ENCODE measurements at regions not wholly inside any gene's neighbourhood (a gene's known extent, or its start where the extent isn't known, plus 50 kb on each side); places are given as distances from the start of the nearest gene placed in this dataset.
A peak's percentile ranks its signal among the peaks of the same experiment; 100 is the strongest.

- no peak overlapping the region for H3K9ac ChIP-seq
- no peaks in the 10 kb centered on the region for H3K27me3 ChIP-seq
- DNase-seq (ENCODE audit: low spot score): no peak
- H3K27ac ChIP-seq: no peak overlapping the region
- Mint-ChIP-seq H3K27me3 (ENCODE audit: insufficient read depth, low read depth) (peaks cover 4% of the 10 kb centered on the region), H3K9me3 (no peaks in the 10 kb centered on the region), H3K27ac (no peak overlapping the region), H3K4me3 (no peak overlapping the region), H3K36me3 (no peaks in the 10 kb centered on the region), H3K4me1 (peaks cover 38% of the 10 kb centered on the region)
- no peak overlapping the region for H2AFZ ChIP-seq (replicated peaks)
- H3F3A ChIP-seq (ENCODE audit: low read depth): peaks cover 20% of the 10 kb centered on the region
- no peak overlapping the region for H3K4me2 ChIP-seq
- no peak for TF ChIP-seq EZH2 (IDR thresholded peaks at IDR 0.05)
- TF ChIP-seq CTCF (IDR thresholded peaks at IDR 0.05): no peak
- TF ChIP-seq EZH2phosphoT487 (IDR thresholded peaks at IDR 0.05): no peak
- no peaks in the 10 kb centered on the region for H3K36me3 ChIP-seq
- H3K79me2 ChIP-seq (ENCODE audit: low read depth): no peaks in the 10 kb centered on the region
- H3K9me3 ChIP-seq (ENCODE audit: low read depth): no peaks in the 10 kb centered on the region
- H3K4me1 ChIP-seq: peaks cover 25% of the 10 kb centered on the region
- no peak overlapping the region for H3K4me3 ChIP-seq
- H4K20me1 ChIP-seq (ENCODE audit: low read depth): no peaks in the 10 kb centered on the region
Observed at GRCh38 chr9:81225596-81225995, 463.8 kb downstream of the TLE1 start.

DNA sequence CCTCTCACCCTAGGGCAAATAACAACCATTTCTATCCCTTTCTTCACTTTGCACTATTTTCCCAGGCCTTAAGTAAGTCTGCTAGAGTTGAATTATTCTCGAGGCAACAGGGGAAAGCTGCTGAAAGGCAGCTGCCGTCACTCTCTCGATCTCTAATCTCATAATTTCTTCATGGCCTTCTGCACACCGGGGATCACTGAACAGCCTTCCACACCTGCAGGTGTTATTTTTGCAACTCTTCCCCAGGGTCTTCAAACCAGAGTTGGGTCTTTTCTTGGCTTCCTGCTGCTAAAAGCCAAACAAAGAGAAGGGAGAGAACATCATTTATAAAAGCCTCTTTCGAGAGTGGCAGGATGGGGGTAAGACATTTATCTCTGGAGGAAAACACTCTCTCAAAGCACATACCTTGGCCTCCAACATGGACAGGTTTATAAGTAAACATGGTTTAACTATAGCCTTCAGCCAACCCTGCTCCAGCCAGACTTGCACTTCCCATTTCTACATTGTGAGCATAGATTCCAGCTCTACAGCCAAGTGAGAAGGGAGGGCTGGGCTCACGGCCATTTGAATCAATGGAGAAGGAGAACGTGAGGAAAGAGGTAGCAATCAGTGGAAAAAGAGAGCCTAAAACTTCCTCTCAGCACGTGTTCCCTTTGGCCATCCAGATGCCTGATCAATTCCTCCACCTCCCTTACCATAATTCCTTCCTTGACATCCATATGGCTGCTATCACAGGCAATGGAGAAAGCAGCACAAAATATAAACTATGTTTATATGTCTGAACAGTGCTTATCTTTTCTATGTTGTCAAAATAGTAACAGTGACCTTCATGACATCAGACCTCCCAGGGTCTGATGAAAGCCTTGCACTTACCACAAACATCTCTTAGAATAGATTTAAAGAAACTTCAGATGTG is 464.9 kb downstream of the TLE1 start:
- peak overlapping the region; percentile 62 for H3K27ac ChIP-seq
- Mint-ChIP-seq H3K36me3 (no peaks in the 10 kb centered on the region), H3K27me3 (ENCODE audit: insufficient read depth, low read depth) (peaks cover 4% of the 10 kb centered on the region), H3K27ac (peak overlapping the region; percentile 50), H3K9me3 (no peaks in the 10 kb centered on the region), H3K4me3 (no peak overlapping the region), H3K4me1 (peaks cover 38% of the 10 kb centered on the region)
- peaks cover 25% of the 10 kb centered on the region for H3K4me1 ChIP-seq
- H4K20me1 ChIP-seq (ENCODE audit: low read depth): no peaks in the 10 kb centered on the region
- H3K9me3 ChIP-seq (ENCODE audit: low read depth): no peaks in the 10 kb centered on the region
- H3K79me2 ChIP-seq (ENCODE audit: low read depth): no peaks in the 10 kb centered on the region
- H3K9ac ChIP-seq: no peak overlapping the region
- peak; percentile 5 for DNase-seq (ENCODE audit: low spot score)
- no peak overlapping the region for H3K4me2 ChIP-seq
- no peak overlapping the region for H3K4me3 ChIP-seq
- no peaks in the 10 kb centered on the region for H3K36me3 ChIP-seq
- peaks cover 20% of the 10 kb centered on the region for H3F3A ChIP-seq (ENCODE audit: low read depth)
- TF ChIP-seq CTCF (IDR thresholded peaks at IDR 0.05): no peak
- TF ChIP-seq EZH2 (IDR thresholded peaks at IDR 0.05): no peak
- no peak for TF ChIP-seq EZH2phosphoT487 (IDR thresholded peaks at IDR 0.05)
- H3K27me3 ChIP-seq: no peaks in the 10 kb centered on the region
- H2AFZ ChIP-seq (replicated peaks): peak overlapping the region; percentile 22

DNA sequence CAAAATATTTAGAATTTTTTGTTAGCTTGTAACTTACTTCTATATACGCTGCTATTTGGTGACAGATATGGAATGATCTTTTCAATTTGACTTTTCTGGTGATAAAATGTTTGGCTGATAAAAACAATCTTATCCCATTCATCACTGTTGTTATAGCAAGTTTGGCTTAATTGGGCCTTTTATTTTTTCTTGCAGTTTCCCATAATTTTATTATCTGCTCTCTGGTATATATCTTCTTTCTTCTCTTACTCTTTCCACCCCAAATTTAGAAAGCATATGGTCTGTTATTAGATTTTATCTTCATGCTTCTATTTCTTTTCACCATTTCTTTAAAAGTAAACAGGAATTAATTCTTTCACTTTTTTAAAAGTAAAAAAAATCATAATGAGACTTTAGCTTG is 474.4 kb downstream of the TLE1 start:
- Mint-ChIP-seq H3K27ac (no peak overlapping the region), H3K9me3 (peaks cover 24% of the 10 kb centered on the region), H3K27me3 (ENCODE audit: insufficient read depth, low read depth) (no peaks in the 10 kb centered on the region), H3K4me1 (peaks cover 6% of the 10 kb centered on the region), H3K36me3 (no peaks in the 10 kb centered on the region), H3K4me3 (no peak overlapping the region)
- Histone ChIP-seq H3K4me1 (no peaks in the 10 kb centered on the region), H3F3A (ENCODE audit: low read depth) (no peaks in the 10 kb centered on the region), H4K20me1 (ENCODE audit: low read depth) (no peaks in the 10 kb centered on the region), H3K79me2 (ENCODE audit: low read depth) (no peaks in the 10 kb centered on the region), H3K4me3 (no peak overlapping the region), H2AFZ (replicated peaks) (no peak overlapping the region), H3K27ac (no peak overlapping the region), H3K36me3 (no peaks in the 10 kb centered on the region), H3K4me2 (no peak overlapping the region), H3K9ac (no peak overlapping the region), H3K9me3 (ENCODE audit: low read depth) (peaks cover 4% of the 10 kb centered on the region), H3K27me3 (no peaks in the 10 kb centered on the region)
- TF ChIP-seq EZH2phosphoT487 (IDR thresholded peaks at IDR 0.05) (no peak), CTCF (IDR thresholded peaks at IDR 0.05) (no peak), EZH2 (IDR thresholded peaks at IDR 0.05) (no peak)
- no peak for DNase-seq (ENCODE audit: low spot score)

Measured in neural progenitor cell (in vitro differentiated cells).